BLaER1 treated with 17β-estradiol and CSF1 and Interleukin-3, amounts not matched to agents 10 nM and 100 nM (cell line): ENCODE measurements at regions not wholly inside any gene's neighbourhood (a gene's known extent, or its start where the extent isn't known, plus 50 kb on each side); places are given as distances from the start of the nearest gene placed in this dataset.

Experiments
- H3K27ac ChIP-seq, 11 experiments: shearing (Covaris generic); formaldehyde crosslinking; 2 replicates each; pipeline ENCODE4 v1.8.1; 2022
- H3K27me3 ChIP-seq, 11 experiments: shearing (Covaris generic); formaldehyde crosslinking; 2 replicates each; pipeline ENCODE4 v1.8.1; 2022
- H3K36me3 ChIP-seq, 11 experiments: shearing (Covaris generic); formaldehyde crosslinking; 2 replicates each; pipeline ENCODE4 v1.8.1; 2022
- H3K4me1 ChIP-seq, 10 experiments: shearing (Covaris generic); formaldehyde crosslinking; 2 replicates each; pipeline ENCODE4 v1.8.1; 2022
- H3K4me2 ChIP-seq, 11 experiments: shearing (Covaris generic); formaldehyde crosslinking; 2 replicates each; pipeline ENCODE4 v1.8.1; 2022
- H3K4me3 ChIP-seq, 10 experiments: shearing (Covaris generic); formaldehyde crosslinking; 2 replicates each; pipeline ENCODE4 v1.8.1; 2022
- H3K9ac ChIP-seq, 11 experiments: shearing (Covaris generic); formaldehyde crosslinking; 2 replicates each; pipeline ENCODE4 v1.8.1; 2022
- H3K9me3 ChIP-seq, 11 experiments: shearing (Covaris generic); formaldehyde crosslinking; replicated peaks in 1 of 11; 2 replicates each; pipeline ENCODE4 v1.8.1; 2022
- H4K20me1 ChIP-seq, 11 experiments: shearing (Covaris generic); formaldehyde crosslinking; 2 replicates each; pipeline ENCODE4 v1.8.1; 2022
- Cebpa-rat ChIP-seq, 11 experiments: shearing (Covaris generic); IDR thresholded peaks; 2 replicates each; pipeline ENCODE4 v1.8.1; 2022

- Histone ChIP-seq H3K27me3 (no peaks in the 10 kb centered on the region), H3K36me3 (no peaks in the 10 kb centered on the region), H4K20me1 (no peaks in the 10 kb centered on the region), H3K9ac (no peak overlapping the region), H3K4me3 (no peak overlapping the region), H3K4me2 (no peak overlapping the region), H3K27ac (no peak overlapping the region), H3K4me1 (no peaks in the 10 kb centered on the region), H3K9me3 (peaks cover 13 to 25% (median 22%) of the 10 kb centered on the region in 11 experiments)
- TF ChIP-seq Cebpa-rat (IDR thresholded peaks at IDR 0.05): no peak
Observed at GRCh38 chr6:101249470-101249869, 144.0 kb upstream of the GRIK2 start.

GRCh38 chr6:101257163-101257562 lies 136.3 kb upstream of the GRIK2 start:
- Histone ChIP-seq H3K4me2 (no peak overlapping the region), H3K9me3 (peaks cover 0 to 22% (median 11%) of the 10 kb centered on the region in 11 experiments; a peak in 15 of 22 replicates), H3K4me1 (no peaks in the 10 kb centered on the region), H3K27me3 (no peaks in the 10 kb centered on the region), H4K20me1 (no peaks in the 10 kb centered on the region), H3K4me3 (no peak overlapping the region), H3K36me3 (no peaks in the 10 kb centered on the region), H3K9ac (no peak overlapping the region), H3K27ac (no peak overlapping the region)
- no peak for TF ChIP-seq Cebpa-rat (IDR thresholded peaks at IDR 0.05)

GRCh38 chr6:101259505-101259904 lies 134.0 kb upstream of the GRIK2 start:
- Histone ChIP-seq H3K9ac (no peak overlapping the region), H4K20me1 (no peaks in the 10 kb centered on the region), H3K4me2 (no peak overlapping the region), H3K9me3 (peaks cover 0 to 22% (median 11%) of the 10 kb centered on the region in 11 experiments; a peak in 15 of 22 replicates), H3K4me3 (no peak overlapping the region), H3K36me3 (no peaks in the 10 kb centered on the region), H3K27ac (no peak overlapping the region), H3K27me3 (no peaks in the 10 kb centered on the region), H3K4me1 (no peaks in the 10 kb centered on the region)
- TF ChIP-seq Cebpa-rat (IDR thresholded peaks at IDR 0.05): no peak

DNA sequence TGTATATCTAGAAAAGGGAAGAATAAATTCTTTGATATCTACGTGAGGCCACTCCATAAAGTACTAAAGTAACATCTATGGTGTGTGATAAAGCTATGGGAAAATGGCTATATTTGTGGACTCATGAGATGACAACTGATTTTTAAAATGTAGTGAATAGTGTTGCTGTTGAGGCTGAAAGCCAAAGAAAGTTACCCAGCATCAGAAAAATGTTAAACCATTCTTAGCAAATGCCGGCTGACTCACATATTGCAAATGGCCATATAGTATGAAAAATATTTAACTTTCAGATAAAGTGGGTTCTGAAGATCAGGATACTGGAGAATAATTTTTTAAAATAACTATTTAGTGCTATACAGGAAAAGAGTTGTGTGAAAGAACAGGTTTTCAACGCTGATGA lies 129.9 kb upstream of the GRIK2 start:
- Histone ChIP-seq H3K4me2 (no peak overlapping the region), H3K4me1 (peaks cover 0 to 10% (median 3%) of the 10 kb centered on the region in 10 experiments; a peak in 7 of 20 replicates), H3K27me3 (no peaks in the 10 kb centered on the region), H4K20me1 (no peaks in the 10 kb centered on the region), H3K4me3 (no peak overlapping the region), H3K9ac (no peak overlapping the region), H3K27ac (no peak overlapping the region), H3K9me3 (peaks cover 0 to 4% (median under 1%) of the 10 kb centered on the region in 11 experiments; a peak in 7 of 22 replicates), H3K36me3 (no peaks in the 10 kb centered on the region)
- TF ChIP-seq Cebpa-rat (IDR thresholded peaks at IDR 0.05): no peak

DNA sequence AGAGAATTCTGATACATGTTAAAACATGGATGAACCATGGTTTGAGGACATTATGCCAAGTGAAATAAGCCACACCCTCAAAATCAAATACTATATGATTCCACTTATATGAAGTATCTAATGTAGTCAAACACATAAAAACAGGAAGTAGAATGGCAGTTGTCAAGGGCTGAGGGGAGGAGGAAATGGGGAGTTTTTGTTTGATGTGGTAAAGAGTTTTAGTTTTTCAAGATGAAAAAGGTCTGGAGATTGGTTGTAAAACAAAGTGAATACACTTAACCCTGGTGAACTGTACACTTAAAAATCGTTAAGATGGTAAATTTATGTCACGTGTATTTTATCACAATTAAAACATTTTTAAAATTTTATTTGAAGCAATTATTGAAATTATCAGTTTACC lies 127.4 kb upstream of the GRIK2 start:
- TF ChIP-seq Cebpa-rat (IDR thresholded peaks at IDR 0.05): no peak
- H3K36me3 ChIP-seq: no peaks in the 10 kb centered on the region
- peaks cover 0 to 10% (median 5%) of the 10 kb centered on the region in 10 experiments; a peak in 7 of 20 replicates for H3K4me1 ChIP-seq
- H3K4me2 ChIP-seq: peak overlapping the region in 1 of 11 experiments; percentile 29; a peak in 1 of 22 replicates
- no peak overlapping the region for H3K4me3 ChIP-seq
- peak overlapping the region in 1 of 11 experiments; percentile 27; a peak in 1 of 22 replicates for H3K27ac ChIP-seq
- peaks cover 0 to 10% (median 6%) of the 10 kb centered on the region in 11 experiments; a peak in 9 of 22 replicates for H3K9me3 ChIP-seq
- H3K27me3 ChIP-seq: no peaks in the 10 kb centered on the region
- H4K20me1 ChIP-seq: no peaks in the 10 kb centered on the region
- H3K9ac ChIP-seq: no peak overlapping the region

DNA sequence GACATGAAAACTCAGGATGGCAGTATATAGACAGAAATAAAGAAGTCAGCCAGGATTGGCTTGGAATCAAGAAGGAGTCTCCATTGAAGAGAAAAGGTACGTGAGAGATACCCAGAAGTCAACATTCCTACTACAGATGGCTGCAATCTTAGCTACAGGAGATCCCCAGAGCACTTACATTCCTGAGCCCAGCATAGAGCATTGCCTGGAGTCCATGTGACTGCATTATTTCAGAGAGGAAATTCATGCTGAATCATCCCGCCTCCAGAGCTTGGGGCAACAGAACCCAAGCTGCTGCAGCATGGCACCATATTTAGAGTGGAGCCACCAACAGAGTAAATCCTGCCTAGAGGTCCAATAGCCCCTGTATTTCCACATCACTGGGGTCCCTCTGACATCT lies 125.0 kb upstream of the GRIK2 start:
- no peak for TF ChIP-seq Cebpa-rat (IDR thresholded peaks at IDR 0.05)

DNA sequence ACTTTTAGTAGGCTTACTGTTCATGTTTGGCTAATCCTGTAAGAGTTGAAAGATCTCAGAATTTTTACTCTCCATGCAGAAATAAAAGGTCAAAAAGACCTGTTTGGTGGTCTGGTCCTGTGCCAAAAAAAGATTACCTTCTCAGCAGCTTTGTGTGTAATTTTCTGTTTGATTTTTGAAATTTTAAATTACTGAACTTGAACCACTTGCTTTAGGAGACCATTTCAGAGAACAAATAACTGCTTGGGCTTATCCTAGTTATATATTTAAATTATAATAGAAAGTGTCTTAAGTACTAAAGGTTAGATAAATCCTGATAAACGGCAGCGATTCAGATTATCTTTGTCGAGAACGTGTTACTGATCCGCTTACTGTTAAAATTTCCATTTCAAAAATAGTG lies 118.3 kb upstream of the GRIK2 start:
- no peak for TF ChIP-seq Cebpa-rat (IDR thresholded peaks at IDR 0.05)
- Histone ChIP-seq H3K4me2 (peak overlapping the region in 3 of 11 experiments; percentile 29 to 75 (median 57); a peak in 3 of 22 replicates), H3K36me3 (no peaks in the 10 kb centered on the region), H4K20me1 (no peaks in the 10 kb centered on the region), H3K27ac (no peak overlapping the region), H3K9ac (no peak overlapping the region), H3K4me1 (peaks cover 0 to 17% (median 0%) of the 10 kb centered on the region in 10 experiments; a peak in 8 of 20 replicates), H3K9me3 (no peaks in the 10 kb centered on the region), H3K27me3 (no peaks in the 10 kb centered on the region), H3K4me3 (no peak overlapping the region)

More for the DNA sequence above, 125.0 kb upstream of the GRIK2 start:
- Histone ChIP-seq H3K27ac (no peak overlapping the region), H3K9ac (no peak overlapping the region), H4K20me1 (no peaks in the 10 kb centered on the region), H3K4me1 (peaks cover 0 to 10% (median 5%) of the 10 kb centered on the region in 10 experiments; a peak in 7 of 20 replicates), H3K9me3 (peaks cover 0 to 10% (median 6%) of the 10 kb centered on the region in 11 experiments; a peak in 9 of 22 replicates), H3K4me2 (peak overlapping the region in 2 of 11 experiments; percentile 5 to 44; a peak in 2 of 22 replicates), H3K4me3 (no peak overlapping the region), H3K36me3 (no peaks in the 10 kb centered on the region), H3K27me3 (no peaks in the 10 kb centered on the region)

DNA sequence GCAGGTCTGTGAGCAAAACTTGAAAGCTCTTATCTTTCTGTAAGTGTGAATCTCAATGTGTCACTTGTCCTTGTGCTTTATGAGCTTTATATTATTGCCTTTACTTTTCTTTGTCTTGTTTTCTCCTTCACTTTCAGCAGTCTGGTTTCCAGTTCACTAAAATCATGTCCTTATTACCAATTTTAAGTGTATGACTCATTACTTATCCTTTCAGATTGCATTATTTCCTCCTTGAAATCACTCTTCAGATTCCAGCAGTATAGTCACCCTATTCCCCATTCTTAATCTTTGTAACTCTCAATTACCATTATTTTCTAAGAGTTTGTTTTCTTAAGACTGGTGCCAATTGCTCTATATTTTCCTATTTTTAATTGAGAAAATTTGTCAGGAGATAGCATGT lies 117.4 kb upstream of the GRIK2 start:
- Histone ChIP-seq H3K27me3 (no peaks in the 10 kb centered on the region), H3K9me3 (no peaks in the 10 kb centered on the region), H3K4me1 (peaks cover 0 to 17% (median 0%) of the 10 kb centered on the region in 10 experiments; a peak in 8 of 20 replicates), H3K4me3 (no peak overlapping the region), H3K27ac (0 out of 22 replicates have a peak overlapping the region, but pooled peaks of 1 of the 11 experiments have one; percentile 3), H3K4me2 (peak overlapping the region in 5 of 11 experiments; percentile 20 to 75 (median 57); a peak in 9 of 22 replicates), H3K36me3 (no peaks in the 10 kb centered on the region), H3K9ac (no peak overlapping the region), H4K20me1 (no peaks in the 10 kb centered on the region)
- TF ChIP-seq Cebpa-rat (IDR thresholded peaks at IDR 0.05): no peak

GRCh38 chr6:101279410-101279809 lies 114.1 kb upstream of the GRIK2 start:
- no peaks in the 10 kb centered on the region for H4K20me1 ChIP-seq
- H3K4me2 ChIP-seq: no peak overlapping the region
- no peaks in the 10 kb centered on the region for H3K36me3 ChIP-seq
- H3K9me3 ChIP-seq: peaks cover 0 to 13% (median 0%) of the 10 kb centered on the region in 11 experiments; a peak in 3 of 22 replicates
- no peak overlapping the region for H3K27ac ChIP-seq
- TF ChIP-seq Cebpa-rat (IDR thresholded peaks at IDR 0.05): no peak
- H3K4me1 ChIP-seq: peaks cover 0 to 24% (median 0%) of the 10 kb centered on the region in 10 experiments; a peak in 8 of 20 replicates
- no peaks in the 10 kb centered on the region for H3K27me3 ChIP-seq
- H3K4me3 ChIP-seq: no peak overlapping the region
- H3K9ac ChIP-seq: no peak overlapping the region

DNA sequence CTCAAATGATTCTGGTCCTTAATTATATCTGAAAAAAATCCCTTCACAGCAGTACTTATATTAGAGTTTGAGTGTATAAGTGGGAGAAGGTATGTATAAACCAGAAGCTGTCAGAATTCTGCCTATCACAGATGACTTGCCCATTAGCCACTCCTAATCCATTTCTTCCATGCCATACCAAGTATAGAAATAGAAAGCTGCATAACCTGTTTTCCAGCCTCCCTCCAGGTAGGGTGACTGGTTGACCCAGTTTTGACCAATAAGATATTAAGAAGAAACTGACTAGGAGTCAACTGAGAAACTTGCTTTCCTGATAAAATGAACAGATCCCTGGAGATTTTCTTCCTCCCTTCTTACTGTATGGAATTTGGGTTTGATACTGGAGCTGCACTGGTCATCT lies 112.2 kb upstream of the GRIK2 start:
- H3K4me2 ChIP-seq: no peak overlapping the region
- H4K20me1 ChIP-seq: no peaks in the 10 kb centered on the region
- no peak overlapping the region for H3K27ac ChIP-seq
- H3K4me1 ChIP-seq: peaks cover 0 to 10% (median 0%) of the 10 kb centered on the region in 10 experiments; a peak in 6 of 20 replicates
- H3K9me3 ChIP-seq: peaks cover 0 to 13% (median 0%) of the 10 kb centered on the region in 11 experiments; a peak in 3 of 22 replicates
- no peaks in the 10 kb centered on the region for H3K36me3 ChIP-seq
- H3K9ac ChIP-seq: no peak overlapping the region
- H3K4me3 ChIP-seq: no peak overlapping the region
- no peaks in the 10 kb centered on the region for H3K27me3 ChIP-seq
- no peak for TF ChIP-seq Cebpa-rat (IDR thresholded peaks at IDR 0.05)
